HG03565 (cell line): ENCODE measurements at regions not wholly inside any gene's neighbourhood (a gene's known extent, or its start where the extent isn't known, plus 50 kb on each side); places are given as distances from the start of the nearest gene placed in this dataset.
"Not testable (repeated sequence)": the region's sequence is repeated elsewhere in the genome, so short reads cannot be mapped to it uniquely, and the experiment has no call there.

Experiments used
- ATAC-seq: cut with Tn5 transposase; IDR thresholded peaks from one replicate; pipeline ENCODE4 v1.9.1; 2021; ENCODE audit warnings: mild to moderate bottlenecking, moderate library complexity; ENCODE audit not compliant: unreplicated experiment

DNA sequence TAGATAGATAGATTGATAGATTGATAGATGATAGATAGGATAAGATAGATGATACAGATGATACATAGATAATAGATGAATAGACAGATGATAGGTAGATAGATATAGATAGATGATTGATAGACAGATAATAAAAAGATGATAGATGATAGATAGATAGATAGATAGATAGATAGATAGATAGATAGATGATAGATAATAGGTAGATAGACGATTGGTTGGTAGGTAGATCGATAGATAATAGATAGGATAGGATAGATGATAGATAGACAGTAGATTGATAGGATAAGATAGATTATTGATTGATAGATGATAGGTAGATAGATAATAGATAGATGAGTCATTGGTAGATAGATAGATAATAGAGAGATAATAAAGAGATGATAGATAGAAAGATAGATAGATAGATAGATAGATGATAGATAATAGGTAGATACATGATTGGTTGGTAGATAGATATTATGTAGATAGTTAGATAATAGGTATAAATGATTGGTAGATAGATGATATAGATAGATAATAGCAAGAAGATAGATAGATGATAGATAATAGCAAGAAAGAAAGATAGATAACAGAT, 109.4 kb upstream of the C16orf82 start:
- ATAC-seq: no peak

GRCh38 chr16:26959416-26960009, 107.2 kb upstream of the C16orf82 start:
- no peak for ATAC-seq

DNA sequence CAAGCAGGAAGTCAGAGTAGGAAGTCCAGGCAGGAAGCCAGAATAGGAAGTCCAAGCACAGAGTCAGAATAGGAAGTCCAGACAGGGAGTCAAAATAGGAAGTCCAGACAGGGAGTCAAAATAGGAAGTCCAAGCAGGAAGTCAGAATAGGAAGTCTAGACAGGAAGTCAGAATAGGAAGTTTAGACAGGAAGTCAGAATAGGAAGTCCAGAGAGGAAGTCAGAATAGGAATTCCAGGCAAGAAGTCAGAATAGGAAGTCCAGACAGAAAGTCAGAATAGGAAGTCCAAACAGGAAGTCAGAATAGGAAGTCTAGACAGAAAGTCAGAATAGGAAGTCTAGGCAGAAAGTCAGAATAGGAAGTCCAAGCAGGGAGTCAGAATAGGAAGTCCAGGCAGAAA, 105.3 kb upstream of the C16orf82 start:
- ATAC-seq: no peak

- ATAC-seq: no peak
These were observed 103.6 kb upstream of the C16orf82 start for GRCh38 chr16:26963109-26963508.

GRCh38 chr16:26969589-26970231, 97.0 kb upstream of the C16orf82 start:
- no peak for ATAC-seq

DNA sequence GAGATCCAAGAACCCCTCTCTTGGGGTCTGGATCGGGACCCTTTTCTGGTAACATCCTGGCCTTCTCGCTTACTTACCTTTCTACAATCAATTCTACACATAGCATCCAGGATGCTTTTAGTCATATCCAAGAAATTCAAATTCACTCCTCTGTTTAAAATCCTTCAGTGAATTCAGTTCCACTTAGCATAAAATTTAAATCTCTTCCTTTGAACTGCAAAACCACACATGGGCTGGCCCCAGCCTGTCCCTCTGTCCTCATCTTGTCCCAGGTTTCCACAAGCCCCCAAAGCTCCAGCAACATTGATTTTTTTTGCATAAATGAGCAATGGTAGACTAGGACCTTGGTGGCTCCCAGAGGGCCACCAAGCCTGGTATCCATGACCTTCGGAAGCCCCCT, 96.4 kb upstream of the C16orf82 start:
- ATAC-seq: no peak

GRCh38 chr16:26976873-26977272, 89.9 kb upstream of the C16orf82 start:
- ATAC-seq: no peak

GRCh38 chr16:26981266-26981938, 85.3 kb upstream of the C16orf82 start:
- ATAC-seq: no peak

DNA sequence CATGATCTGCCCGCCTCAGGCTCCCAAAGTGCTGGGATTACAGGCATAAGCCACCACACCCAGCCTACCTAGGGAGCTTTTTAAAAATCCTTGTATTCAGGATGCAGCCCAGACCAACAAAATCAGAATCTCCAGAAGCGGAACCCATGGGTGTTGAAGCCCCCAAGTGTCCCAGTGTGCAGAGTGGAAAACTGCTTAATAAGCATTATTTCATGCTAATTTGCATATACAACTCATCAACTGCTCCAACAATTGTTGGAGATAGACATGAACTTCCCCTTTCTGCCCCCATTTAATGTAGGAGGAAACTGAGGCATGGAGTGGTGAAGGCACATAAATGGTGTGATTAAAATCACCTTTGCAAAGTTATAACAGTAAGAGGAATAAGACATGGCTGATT, 84.3 kb upstream of the C16orf82 start:
- ATAC-seq: no peak

DNA sequence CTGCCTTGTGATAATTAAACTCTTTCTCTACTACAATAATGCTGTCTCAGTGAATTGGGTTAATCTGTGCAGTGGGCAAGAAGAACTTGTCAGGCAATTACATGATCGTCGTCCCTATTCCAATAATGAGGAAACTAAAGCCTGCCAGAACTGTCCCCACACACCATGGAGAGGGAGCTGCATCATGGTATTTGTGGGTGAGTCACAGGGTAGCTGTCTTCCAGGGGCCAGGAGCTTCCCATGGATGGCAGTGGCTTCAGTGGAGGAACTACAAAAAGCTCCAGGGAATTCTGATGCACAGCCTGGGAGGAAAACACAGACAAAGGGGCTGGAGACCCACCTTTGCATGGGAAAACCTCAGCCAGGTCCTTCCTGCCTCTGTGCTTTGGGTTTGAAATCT, 83.3 kb upstream of the C16orf82 start:
- no peak for ATAC-seq

- ATAC-seq: no peak
These were observed 81.3 kb upstream of the C16orf82 start for GRCh38 chr16:26985100-26986065.

GRCh38 chr16:26987597-26988010, 79.1 kb upstream of the C16orf82 start:
- no peak for ATAC-seq

DNA sequence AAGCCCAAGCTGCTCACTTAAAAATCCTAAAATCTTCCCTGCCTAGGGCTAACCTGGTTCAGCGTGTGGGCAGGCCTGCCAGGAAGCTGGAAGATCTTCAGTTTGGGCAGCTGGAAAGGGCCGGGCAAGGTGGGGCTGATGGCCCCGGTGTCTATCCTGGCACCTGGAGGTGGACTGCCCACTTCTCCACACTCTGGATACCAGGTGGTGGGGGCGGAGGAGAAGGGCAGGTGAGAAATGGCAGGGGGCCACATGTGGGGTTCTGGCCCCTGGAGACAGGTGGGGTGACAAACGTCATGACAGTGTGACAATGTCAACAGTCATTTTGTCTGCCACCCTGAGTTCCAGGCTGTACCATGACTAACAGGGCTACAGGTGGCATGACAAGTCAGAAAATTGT, 78.5 kb upstream of the C16orf82 start:
- no peak for ATAC-seq

GRCh38 chr16:26990384-26991120, 76.2 kb upstream of the C16orf82 start:
- not testable (repeated sequence) for ATAC-seq

DNA sequence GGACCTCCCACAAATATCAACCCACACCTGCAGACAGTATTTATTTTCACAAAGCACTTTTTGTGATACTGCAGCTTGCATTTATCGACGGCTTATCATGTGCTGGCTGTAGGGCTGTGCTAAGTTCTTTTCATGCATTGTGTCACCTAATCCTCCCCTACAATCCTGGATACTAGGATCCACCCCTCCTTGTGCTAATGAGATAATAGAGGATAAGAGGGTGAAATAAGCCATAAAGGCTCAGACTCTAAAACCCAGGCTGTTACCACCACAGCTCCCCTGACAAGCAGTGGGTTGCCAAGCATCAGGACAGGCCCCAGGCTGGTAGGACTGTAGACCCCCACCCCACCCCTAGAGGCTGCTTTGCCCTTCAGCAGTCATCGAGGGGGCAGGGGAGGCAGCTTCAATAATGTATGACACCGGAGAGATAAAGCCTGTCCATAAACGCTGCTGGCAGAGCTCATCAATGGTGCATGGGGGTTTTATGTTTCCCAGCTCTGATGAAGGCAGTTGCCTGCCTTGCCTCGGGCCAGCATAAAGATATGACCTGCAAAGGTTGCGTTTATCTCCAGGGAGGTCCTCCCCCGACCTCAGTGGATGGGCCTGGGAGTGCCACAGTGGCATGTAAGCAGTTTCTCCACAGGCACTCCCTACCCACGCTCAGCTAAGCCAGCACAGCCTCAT, 73.9 kb upstream of the C16orf82 start:
- no peak for ATAC-seq

GRCh38 chr16:26993511-26993910, 73.2 kb upstream of the C16orf82 start:
- ATAC-seq: no peak

- no peak for ATAC-seq
These were observed 72.8 kb upstream of the C16orf82 start for GRCh38 chr16:26993963-26994362.

DNA sequence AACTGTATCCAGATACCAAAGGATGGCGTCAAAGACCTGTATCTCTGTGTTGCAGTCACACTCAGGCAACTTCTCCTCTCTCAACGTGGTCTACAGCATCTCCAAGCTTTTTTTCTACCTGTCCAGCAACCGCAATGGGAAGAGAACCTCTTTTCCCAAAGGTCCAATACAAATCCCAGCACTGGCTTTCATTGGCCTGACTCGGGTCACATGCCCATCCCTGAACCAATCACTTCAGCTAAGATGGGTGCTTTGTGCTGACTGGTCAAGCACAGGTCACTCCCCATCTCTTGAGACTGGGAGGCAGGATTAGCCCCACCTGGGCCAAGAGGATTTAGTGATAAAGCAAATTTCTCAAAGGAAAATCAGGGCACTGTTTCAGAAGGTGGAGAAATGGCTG, 71.2 kb upstream of the C16orf82 start:
- ATAC-seq: no peak

DNA sequence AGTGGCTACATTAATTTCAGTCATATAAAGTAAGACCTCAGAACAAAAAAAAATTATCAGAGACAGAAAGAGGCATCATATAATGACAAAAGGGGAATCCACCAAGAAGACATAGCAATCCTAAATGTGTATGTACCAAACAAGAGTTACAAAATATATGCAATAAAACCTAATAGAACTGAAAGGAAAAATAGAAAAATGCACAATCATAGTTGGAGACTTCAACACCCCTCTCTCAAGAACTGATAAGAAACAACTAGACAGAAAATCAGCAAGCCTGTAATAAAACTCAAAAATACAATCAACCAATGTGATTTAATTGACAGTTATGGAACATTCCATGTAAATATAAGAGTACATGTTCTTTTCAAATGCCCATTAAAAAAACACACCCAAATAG, 61.3 kb upstream of the C16orf82 start:
- ATAC-seq: no peak
